ENCODE measurements at regions not wholly inside any gene's neighbourhood (a gene's known extent, or its start where the extent isn't known, plus 50 kb on each side); places are given as distances from the start of the nearest gene placed in this dataset.

GRCh38 chr2:146212602-146213001, 1632.2 kb upstream of the ACVR2A start:
- Mint-ChIP-seq H3K27ac (no peak overlapping the region), H3K27me3 (no peaks in the 10 kb centered on the region), H3K4me1 (ENCODE audit: low read depth) (no peaks in the 10 kb centered on the region), H3K36me3 (ENCODE audit: low read depth) (no peaks in the 10 kb centered on the region), H3K4me3 (no peak overlapping the region), H3K9me3 (peaks cover 11% of the 10 kb centered on the region)
- no peak for ATAC-seq (ENCODE audit: poor library complexity)
- no peaks in the 10 kb centered on the region for H3K9me3 ChIP-seq (ENCODE audit: control insufficient read depth in 1 of 2, insufficient read depth in 1 of 2, low read length in 2 of 2)
- ChIA-PET POLR2A (no interaction called here), CTCF (no interaction called here)
- no peaks in the 10 kb centered on the region for H3K27me3 ChIP-seq (ENCODE audit: control insufficient read depth in 1 of 2, insufficient read depth in 2 of 2, low read length in 2 of 2)
- H3K36me3 ChIP-seq (ENCODE audit: insufficient read depth, low read length) = no peaks in the 10 kb centered on the region
- DNase-seq = no peak
- no peak for TF ChIP-seq CTCF (IDR thresholded peaks at IDR 0.05)
- intact Hi-C loops (cut with DNase I, micrococcal nuclease) = no loop called here
- no peaks in the 10 kb centered on the region for H3K4me1 ChIP-seq (ENCODE audit: insufficient read depth, low read length)
- no peak overlapping the region for H3K27ac ChIP-seq (ENCODE audit: low read depth in 1 of 2, low read length in 2 of 2)
- no peak overlapping the region for H3K4me3 ChIP-seq (ENCODE audit: low read length)

- H3K9me3 ChIP-seq (ENCODE audit: control insufficient read depth in 1 of 2, insufficient read depth in 1 of 2, low read length in 2 of 2) = no peaks in the 10 kb centered on the region
- no peaks in the 10 kb centered on the region for H3K4me1 ChIP-seq (ENCODE audit: insufficient read depth, low read length)
- Mint-ChIP-seq H3K27ac (no peak overlapping the region), H3K36me3 (ENCODE audit: low read depth) (no peaks in the 10 kb centered on the region), H3K4me1 (ENCODE audit: low read depth) (no peaks in the 10 kb centered on the region), H3K27me3 (no peaks in the 10 kb centered on the region), H3K4me3 (no peak overlapping the region), H3K9me3 (peaks cover 10% of the 10 kb centered on the region)
- intact Hi-C loops (cut with DNase I, micrococcal nuclease) = no loop called here
- no peak for DNase-seq
- no peaks in the 10 kb centered on the region for H3K36me3 ChIP-seq (ENCODE audit: insufficient read depth, low read length)
- ChIA-PET CTCF (no interaction called here), POLR2A (no interaction called here)
- no peaks in the 10 kb centered on the region for H3K27me3 ChIP-seq (ENCODE audit: control insufficient read depth in 1 of 2, insufficient read depth in 2 of 2, low read length in 2 of 2)
- no peak overlapping the region for H3K4me3 ChIP-seq (ENCODE audit: low read length)
- ATAC-seq (ENCODE audit: poor library complexity) = no peak
- TF ChIP-seq CTCF (IDR thresholded peaks at IDR 0.05) = no peak
- H3K27ac ChIP-seq (ENCODE audit: low read depth in 1 of 2, low read length in 2 of 2) = no peak overlapping the region
Measured at GRCh38 chr2:146209842-146210275, 1635.0 kb upstream of the ACVR2A start.

GRCh38 chr2:146207901-146208300, 1636.9 kb upstream of the ACVR2A start:
- H3K36me3 Mint-ChIP-seq (ENCODE audit: low read depth) = no peaks in the 10 kb centered on the region
- CTCF ChIA-PET = no interaction called here

More at GRCh38 chr2:146207901-146208300, 1636.9 kb upstream of the ACVR2A start:
- TF ChIP-seq CTCF (IDR thresholded peaks at IDR 0.05) = no peak
- no peak overlapping the region for H3K27ac ChIP-seq (ENCODE audit: low read depth in 1 of 2, low read length in 2 of 2)
- H3K36me3 ChIP-seq (ENCODE audit: insufficient read depth, low read length) = no peaks in the 10 kb centered on the region
- H3K4me1 ChIP-seq (ENCODE audit: insufficient read depth, low read length) = no peaks in the 10 kb centered on the region
- Mint-ChIP-seq H3K27ac (no peak overlapping the region), H3K4me3 (no peak overlapping the region), H3K9me3 (peaks cover 10% of the 10 kb centered on the region), H3K27me3 (no peaks in the 10 kb centered on the region), H3K4me1 (ENCODE audit: low read depth) (no peaks in the 10 kb centered on the region)
- ATAC-seq (ENCODE audit: poor library complexity) = no peak
- POLR2A ChIA-PET = no interaction called here
- H3K9me3 ChIP-seq (ENCODE audit: control insufficient read depth in 1 of 2, insufficient read depth in 1 of 2, low read length in 2 of 2) = no peaks in the 10 kb centered on the region
- intact Hi-C loops (cut with DNase I, micrococcal nuclease) = no loop called here
- no peaks in the 10 kb centered on the region for H3K27me3 ChIP-seq (ENCODE audit: control insufficient read depth in 1 of 2, insufficient read depth in 2 of 2, low read length in 2 of 2)
- H3K4me3 ChIP-seq (ENCODE audit: low read length) = no peak overlapping the region
- no peak for DNase-seq
